ENCODE measurements at regions not wholly inside any gene's neighbourhood (a gene's known extent, or its start where the extent isn't known, plus 50 kb on each side); places are given as distances from the start of the nearest gene placed in this dataset.

DNA sequence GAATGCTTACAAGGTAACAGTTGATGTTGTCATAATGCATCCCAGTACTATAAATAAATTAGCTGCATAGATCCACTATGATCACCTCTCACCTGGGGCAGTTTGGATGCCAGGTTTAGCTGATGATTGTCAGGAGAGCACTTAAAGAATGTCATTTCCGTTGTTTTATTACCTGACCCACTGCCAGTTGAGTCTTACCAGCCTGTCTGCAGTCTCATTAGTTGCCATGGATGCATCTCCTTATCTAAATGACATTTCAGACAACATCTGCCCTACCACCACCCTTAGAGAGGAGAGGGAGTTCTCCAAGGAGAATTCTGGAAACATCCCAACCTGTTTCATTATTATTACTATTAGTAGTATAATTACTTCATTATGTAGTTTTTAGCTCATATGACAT, 339.1 kb upstream of the API5 start:
- Mint-ChIP-seq H3K9me3 (peaks cover 11% of the 10 kb centered on the region), H3K4me1 (peaks cover 21% of the 10 kb centered on the region), H3K27ac (ENCODE audit: unreplicated experiment) (peak overlapping the region; percentile 19), H3K36me3 (ENCODE audit: low read depth) (peaks cover 2% of the 10 kb centered on the region), H3K27me3 (ENCODE audit: low read depth) (no peaks in the 10 kb centered on the region), H3K4me3 (no peak overlapping the region)
- DNase-seq (ENCODE audit: low read depth, low spot score): no peak
- TF ChIP-seq, protein P1, sequence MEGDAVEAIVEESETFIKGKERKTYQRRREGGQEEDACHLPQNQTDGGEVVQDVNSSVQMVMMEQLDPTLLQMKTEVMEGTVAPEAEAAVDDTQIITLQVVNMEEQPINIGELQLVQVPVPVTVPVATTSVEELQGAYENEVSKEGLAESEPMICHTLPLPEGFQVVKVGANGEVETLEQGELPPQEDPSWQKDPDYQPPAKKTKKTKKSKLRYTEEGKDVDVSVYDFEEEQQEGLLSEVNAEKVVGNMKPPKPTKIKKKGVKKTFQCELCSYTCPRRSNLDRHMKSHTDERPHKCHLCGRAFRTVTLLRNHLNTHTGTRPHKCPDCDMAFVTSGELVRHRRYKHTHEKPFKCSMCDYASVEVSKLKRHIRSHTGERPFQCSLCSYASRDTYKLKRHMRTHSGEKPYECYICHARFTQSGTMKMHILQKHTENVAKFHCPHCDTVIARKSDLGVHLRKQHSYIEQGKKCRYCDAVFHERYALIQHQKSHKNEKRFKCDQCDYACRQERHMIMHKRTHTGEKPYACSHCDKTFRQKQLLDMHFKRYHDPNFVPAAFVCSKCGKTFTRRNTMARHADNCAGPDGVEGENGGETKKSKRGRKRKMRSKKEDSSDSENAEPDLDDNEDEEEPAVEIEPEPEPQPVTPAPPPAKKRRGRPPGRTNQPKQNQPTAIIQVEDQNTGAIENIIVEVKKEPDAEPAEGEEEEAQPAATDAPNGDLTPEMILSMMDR (conservative IDR thresholded peaks at IDR 0.05): no peak

DNA sequence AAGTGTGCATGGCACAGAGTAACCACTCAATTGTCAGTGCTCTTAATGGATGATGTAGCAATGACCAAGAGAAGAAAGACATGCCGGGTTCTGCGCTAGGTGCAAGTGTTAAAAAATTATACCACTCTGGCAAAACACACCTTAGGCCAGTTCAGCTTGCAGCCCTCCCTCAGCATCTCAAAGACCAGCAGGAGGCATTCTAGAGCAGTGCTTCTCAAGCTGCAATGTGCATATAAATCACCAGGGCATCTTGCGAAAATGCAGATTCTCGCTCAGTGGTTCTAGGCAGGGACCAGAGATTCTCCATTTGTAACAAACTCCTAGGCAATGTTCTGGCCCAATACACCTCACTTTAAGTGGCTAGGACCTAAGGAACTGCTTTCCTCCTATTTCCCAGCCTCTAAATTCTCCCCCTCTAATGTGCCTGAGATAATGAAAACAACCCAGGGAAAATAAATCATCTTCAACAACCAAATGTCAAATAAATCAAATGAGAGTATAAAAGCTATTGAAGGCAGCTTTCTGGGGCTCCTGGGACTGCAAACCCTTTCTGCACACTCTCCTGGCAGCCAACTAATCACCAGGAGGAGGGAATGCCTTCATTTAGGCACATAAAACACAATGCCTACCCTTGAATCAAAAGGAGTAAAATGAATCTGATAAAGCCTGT, 337.2 kb upstream of the API5 start:
- DNase-seq (ENCODE audit: low read depth, low spot score): no peak
- TF ChIP-seq, protein P1 (conservative IDR thresholded peaks at IDR 0.05): peak; percentile 27
- Mint-ChIP-seq H3K27ac (ENCODE audit: unreplicated experiment) (no peak overlapping the region), H3K27me3 (ENCODE audit: low read depth) (no peaks in the 10 kb centered on the region), H3K4me1 (peaks cover 21% of the 10 kb centered on the region), H3K9me3 (peaks cover 15% of the 10 kb centered on the region), H3K36me3 (ENCODE audit: low read depth) (peaks cover 2% of the 10 kb centered on the region), H3K4me3 (no peak overlapping the region)

DNA sequence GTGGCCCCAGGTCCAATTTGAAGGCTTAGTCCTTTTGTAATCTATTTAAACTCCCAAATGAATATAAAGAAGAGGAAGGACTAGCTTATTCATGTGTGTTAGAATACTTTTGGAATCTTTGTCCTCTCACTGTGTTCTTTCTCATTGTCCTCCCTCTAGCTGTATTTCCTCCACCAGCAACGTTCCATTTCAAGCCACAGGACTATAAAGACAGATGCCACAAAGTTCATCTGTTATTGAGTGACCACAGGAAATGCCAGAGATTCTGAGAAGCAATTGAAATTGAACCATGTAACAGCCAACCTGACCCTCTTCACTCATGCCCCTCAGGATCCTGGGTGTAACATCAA, 336.6 kb upstream of the API5 start:
- no peak for DNase-seq (ENCODE audit: low read depth, low spot score)
- TF ChIP-seq, protein P1 (conservative IDR thresholded peaks at IDR 0.05): no peak
- Mint-ChIP-seq H3K9me3 (peaks cover 11% of the 10 kb centered on the region), H3K4me3 (no peak overlapping the region), H3K27me3 (ENCODE audit: low read depth) (no peaks in the 10 kb centered on the region), H3K36me3 (ENCODE audit: low read depth) (peaks cover 2% of the 10 kb centered on the region), H3K27ac (ENCODE audit: unreplicated experiment) (peak overlapping the region; percentile 39), H3K4me1 (peaks cover 21% of the 10 kb centered on the region)

DNA sequence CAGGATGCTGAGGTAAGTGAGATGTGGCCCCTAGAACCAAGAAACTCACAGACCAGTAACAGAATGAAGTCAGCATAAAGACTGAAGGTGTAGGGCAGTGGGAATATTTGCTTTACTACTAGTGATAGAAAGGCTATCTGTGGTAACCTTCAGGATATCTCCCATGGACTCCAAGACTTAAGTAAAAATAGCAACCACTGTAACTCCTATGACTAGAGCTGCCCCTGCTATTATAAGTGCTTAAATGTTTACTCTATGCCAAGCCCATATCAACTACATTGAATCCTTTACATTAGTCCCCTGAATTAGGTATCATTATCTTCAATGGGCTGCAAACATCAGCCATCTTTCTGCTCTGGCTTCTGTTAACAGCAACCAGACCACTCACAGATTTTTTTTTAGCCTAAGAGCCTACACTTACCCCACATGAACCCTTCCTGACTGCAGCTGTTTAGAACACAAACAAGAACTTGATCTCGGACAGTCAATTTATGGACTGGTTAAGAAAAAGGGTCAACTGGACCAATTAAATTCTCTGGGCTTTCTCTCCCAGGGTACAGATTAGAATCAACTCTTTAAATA, 335.1 kb upstream of the API5 start:
- H3K36me3 Mint-ChIP-seq (ENCODE audit: low read depth): no peaks in the 10 kb centered on the region
- TF ChIP-seq, protein P1 (conservative IDR thresholded peaks at IDR 0.05): no peak
- H3K27me3 Mint-ChIP-seq (ENCODE audit: low read depth): no peaks in the 10 kb centered on the region
- H3K4me1 Mint-ChIP-seq: peaks cover 21% of the 10 kb centered on the region
- no peak for DNase-seq (ENCODE audit: low read depth, low spot score)
- no peak overlapping the region for H3K27ac Mint-ChIP-seq (ENCODE audit: unreplicated experiment)
- H3K4me3 Mint-ChIP-seq: no peak overlapping the region
- peaks cover 10% of the 10 kb centered on the region for H3K9me3 Mint-ChIP-seq

DNA sequence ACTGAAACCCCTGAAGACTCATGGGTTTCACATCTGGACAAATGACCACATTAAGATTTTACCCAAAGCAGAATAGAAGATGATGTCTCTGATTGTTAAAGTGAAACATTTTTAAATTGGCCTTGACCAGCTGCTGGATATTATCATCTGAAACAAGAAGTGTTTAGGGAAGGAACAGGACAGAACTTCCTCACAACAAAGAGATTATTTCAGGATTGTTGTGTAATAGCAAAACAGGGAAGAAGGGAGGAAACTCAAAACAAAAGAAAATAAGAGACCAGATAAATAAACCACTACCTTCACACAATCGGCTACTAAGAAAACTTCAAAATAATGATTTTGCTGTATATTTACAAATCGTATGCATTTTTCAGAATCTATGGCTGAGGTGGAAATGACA, 319.2 kb upstream of the API5 start:
- no peaks in the 10 kb centered on the region for H3K27me3 Mint-ChIP-seq (ENCODE audit: low read depth)
- peaks cover 11% of the 10 kb centered on the region for H3K9me3 Mint-ChIP-seq
- H3K36me3 Mint-ChIP-seq (ENCODE audit: low read depth): peaks cover 3% of the 10 kb centered on the region
- DNase-seq (ENCODE audit: low read depth, low spot score): no peak
- TF ChIP-seq, protein P1 (conservative IDR thresholded peaks at IDR 0.05): no peak
- H3K27ac Mint-ChIP-seq (ENCODE audit: unreplicated experiment): no peak overlapping the region
- H3K4me3 Mint-ChIP-seq: no peak overlapping the region
- H3K4me1 Mint-ChIP-seq: no peaks in the 10 kb centered on the region

Measured in neural crest cell (in vitro differentiated cells).